ENCODE measurements at regions not wholly inside any gene's neighbourhood (a gene's known extent, or its start where the extent isn't known, plus 50 kb on each side); places are given as distances from the start of the nearest gene placed in this dataset.

- no peaks in the 10 kb centered on the region for H3K9me3 Mint-ChIP-seq (ENCODE audit: low read depth)
- no peak for TF ChIP-seq CTCF (IDR thresholded peaks at IDR 0.05)
- H3K27me3 Mint-ChIP-seq (ENCODE audit: low read depth), result no peaks in the 10 kb centered on the region
- H3K4me3 Mint-ChIP-seq (ENCODE audit: unreplicated experiment), result no peak overlapping the region
- no peaks in the 10 kb centered on the region for H3K36me3 Mint-ChIP-seq (ENCODE audit: low read depth)
- DNase-seq (ENCODE audit: low spot score), result no peak
- peaks cover 4% of the 10 kb centered on the region for H3K4me1 Mint-ChIP-seq (ENCODE audit: low read depth)
- no peak overlapping the region for H3K27ac Mint-ChIP-seq (ENCODE audit: unreplicated experiment)
These were observed 528.4 kb upstream of the NBEA start for GRCh38 chr13:34413538-34414210.

GRCh38 chr13:34414616-34415015, 527.5 kb upstream of the NBEA start:
- no peak for DNase-seq (ENCODE audit: low spot score)
- Mint-ChIP-seq H3K4me3 (ENCODE audit: unreplicated experiment) (no peak overlapping the region), H3K27ac (ENCODE audit: unreplicated experiment) (no peak overlapping the region), H3K27me3 (ENCODE audit: low read depth) (no peaks in the 10 kb centered on the region), H3K4me1 (ENCODE audit: low read depth) (peaks cover 4% of the 10 kb centered on the region), H3K9me3 (ENCODE audit: low read depth) (no peaks in the 10 kb centered on the region), H3K36me3 (ENCODE audit: low read depth) (no peaks in the 10 kb centered on the region)
- TF ChIP-seq CTCF (IDR thresholded peaks at IDR 0.05), result no peak

GRCh38 chr13:34416971-34417380, 525.1 kb upstream of the NBEA start:
- TF ChIP-seq CTCF (IDR thresholded peaks at IDR 0.05), result no peak
- no peak for DNase-seq (ENCODE audit: low spot score)
- peaks cover under 1% of the 10 kb centered on the region for H3K4me1 Mint-ChIP-seq (ENCODE audit: low read depth)
- H3K9me3 Mint-ChIP-seq (ENCODE audit: low read depth), result no peaks in the 10 kb centered on the region
- H3K4me3 Mint-ChIP-seq (ENCODE audit: unreplicated experiment), result no peak overlapping the region
- H3K36me3 Mint-ChIP-seq (ENCODE audit: low read depth), result no peaks in the 10 kb centered on the region
- no peaks in the 10 kb centered on the region for H3K27me3 Mint-ChIP-seq (ENCODE audit: low read depth)
- no peak overlapping the region for H3K27ac Mint-ChIP-seq (ENCODE audit: unreplicated experiment)

GRCh38 chr13:34417896-34418295, 524.2 kb upstream of the NBEA start:
- no peaks in the 10 kb centered on the region for H3K36me3 Mint-ChIP-seq (ENCODE audit: low read depth)
- no peak for DNase-seq (ENCODE audit: low spot score)
- H3K9me3 Mint-ChIP-seq (ENCODE audit: low read depth), result no peaks in the 10 kb centered on the region
- H3K27me3 Mint-ChIP-seq (ENCODE audit: low read depth), result no peaks in the 10 kb centered on the region
- H3K4me3 Mint-ChIP-seq (ENCODE audit: unreplicated experiment), result no peak overlapping the region
- no peak for TF ChIP-seq CTCF (IDR thresholded peaks at IDR 0.05)
- H3K4me1 Mint-ChIP-seq (ENCODE audit: low read depth), result peaks cover 3% of the 10 kb centered on the region
- no peak overlapping the region for H3K27ac Mint-ChIP-seq (ENCODE audit: unreplicated experiment)

- H3K27ac Mint-ChIP-seq (ENCODE audit: unreplicated experiment), result no peak overlapping the region
- H3K4me3 Mint-ChIP-seq (ENCODE audit: unreplicated experiment), result no peak overlapping the region
- no peaks in the 10 kb centered on the region for H3K27me3 Mint-ChIP-seq (ENCODE audit: low read depth)
- no peaks in the 10 kb centered on the region for H3K9me3 Mint-ChIP-seq (ENCODE audit: low read depth)
- no peak for TF ChIP-seq CTCF (IDR thresholded peaks at IDR 0.05)
- DNase-seq (ENCODE audit: low spot score), result no peak
- H3K4me1 Mint-ChIP-seq (ENCODE audit: low read depth), result peaks cover 3% of the 10 kb centered on the region
- H3K36me3 Mint-ChIP-seq (ENCODE audit: low read depth), result no peaks in the 10 kb centered on the region
These were observed 523.0 kb upstream of the NBEA start for GRCh38 chr13:34419025-34419424.
